PC-3 (cell line): ENCODE measurements at regions not wholly inside any gene's neighbourhood (a gene's known extent, or its start where the extent isn't known, plus 50 kb on each side); places are given as distances from the start of the nearest gene placed in this dataset.
A peak's percentile ranks its signal among the peaks of the same experiment; 100 is the strongest.
"Not testable (repeated sequence)": the region's sequence is repeated elsewhere in the genome, so short reads cannot be mapped to it uniquely, and the experiment has no call there.

ENCODE experiments used
- ATAC-seq: fragments of 200-7000 bp; cut with Tn5 transposase; 2 replicates; pipeline ENCODE4 v1.9.1; 2020; ENCODE audit warnings: mild to moderate bottlenecking, moderate library complexity
- BruUV-seq: library from RNA; stranded (reverse); fragments of 400-500 nt; replicated peaks from 2 replicates; lab custom pipeline; 2021; lab: Mats Ljungman, UMichigan
- CTCF ChIA-PET: fragments of 300-600 bp; sonication (Branson Sonifier 250); formaldehyde crosslinking; loops from one replicate; lab custom pipeline; 2022; ENCODE audit warnings: antibody characterized with exemption; lab: Charles Lee
- POLR2A ChIA-PET: fragments of 300-600 bp; sonication (Branson Sonifier 250); formaldehyde crosslinking; loops from one replicate; lab custom pipeline; 2022; ENCODE audit warnings: antibody characterized with exemption; ENCODE audit not compliant: unreplicated experiment; lab: Charles Lee
- DNase-seq: peaks from one replicate; pipeline ENCODE4 v3.0.0-alpha.2; 2015
- H2AFZ ChIP-seq: fragments of 300-600 bp; sonication (generic); 2 replicates; pipeline ENCODE4 v1.6.0; 2016; ENCODE audit warnings: antibody characterized with exemption, low read length
- H3F3A ChIP-seq: fragments of 300-600 bp; sonication (generic); one replicate; pipeline ENCODE4 v1.6.0; 2017; ENCODE audit warnings: antibody characterized with exemption, low read length, control low read depth, mild to moderate bottlenecking; ENCODE audit not compliant: unreplicated experiment
- H3K27ac ChIP-seq: fragments of 300-600 bp; sonication (generic); 2 replicates; pipeline ENCODE4 v1.5.1; 2016; ENCODE audit warnings: mild to moderate bottlenecking, low read length
- H3K27me3 ChIP-seq: fragments of 300-600 bp; sonication (generic); 2 replicates; pipeline ENCODE4 v1.6.1; 2016; ENCODE audit warnings: low read length, mixed read lengths
- H3K36me3 ChIP-seq: fragments of 300-600 bp; sonication (generic); 2 replicates; pipeline ENCODE4 v1.6.1; 2016; ENCODE audit warnings: low read depth, mixed run types, low read length, mixed read lengths
- H3K4me1 ChIP-seq: fragments of 300-600 bp; sonication (generic); 2 replicates; pipeline ENCODE4 v1.5.1; 2016; ENCODE audit warnings: low read length; ENCODE audit not compliant: insufficient read depth
- H3K4me2 ChIP-seq: fragments of 300-600 bp; sonication (generic); 2 replicates; pipeline ENCODE4 v1.6.0; 2016; ENCODE audit warnings: low read length
- H3K4me3 ChIP-seq: fragments of 300-600 bp; sonication (generic); 2 replicates; pipeline ENCODE4 v1.5.1; 2016; ENCODE audit warnings: mild to moderate bottlenecking, low read length, mixed read lengths
- H3K79me2 ChIP-seq: fragments of 300-600 bp; sonication (generic); 2 replicates; pipeline ENCODE4 v1.6.1; 2017; ENCODE audit warnings: low read length, mixed read lengths
- H3K9ac ChIP-seq: fragments of 300-600 bp; sonication (generic); 2 replicates; pipeline ENCODE4 v1.6.0; 2016; ENCODE audit warnings: mild to moderate bottlenecking, low read length
- H3K9me2 ChIP-seq: fragments of 300-600 bp; sonication (generic); replicated peaks from 2 replicates; pipeline ENCODE4 v1.6.1; 2016; ENCODE audit warnings: mixed run types, low read length, mixed read lengths
- H3K9me3 ChIP-seq: fragments of 300-600 bp; sonication (generic); 2 replicates; pipeline ENCODE4 v1.6.1; 2016; ENCODE audit warnings: low read length, mixed read lengths
- H4K20me1 ChIP-seq: fragments of 300-600 bp; sonication (generic); 2 replicates; pipeline ENCODE4 v1.6.1; 2016; ENCODE audit warnings: low read length, mixed read lengths
- CTCF ChIP-seq: fragments of 300-600 bp; sonication (generic); conservative IDR thresholded peaks from 2 replicates; pipeline ENCODE4 v1.5.1; 2017; ENCODE audit warnings: antibody characterized with exemption, low read depth, mild to moderate bottlenecking, low read length
- EZH2 ChIP-seq: fragments of 300-600 bp; sonication (generic); IDR thresholded peaks from one replicate; pipeline ENCODE4 v1.6.1; 2017; ENCODE audit warnings: antibody characterized with exemption, mild to moderate bottlenecking, low read length; ENCODE audit not compliant: unreplicated experiment
- EZH2phosphoT487 ChIP-seq: fragments of 300-600 bp; sonication (generic); IDR thresholded peaks from 2 replicates; pipeline ENCODE4 v1.6.1; 2018; ENCODE audit warnings: mild to moderate bottlenecking, antibody characterized with exemption, low read length, borderline replicate concordance
- intact Hi-C: fragments of 100-400 bp; cut with micrococcal nuclease; formaldehyde crosslinking; loops from 2 replicates; pipeline ENCODE4 v1.9.0; 2023

GRCh38 chr5:123700624-123701287, 188.8 kb downstream of the CSNK1G3 start:
- ATAC-seq, result peak; percentile 96
- Histone ChIP-seq H4K20me1 (no peaks in the 10 kb centered on the region), H3K4me1 (peaks cover 19% of the 10 kb centered on the region), H3K9ac (no peak overlapping the region), H3K36me3 (no peaks in the 10 kb centered on the region), H3K27me3 (no peaks in the 10 kb centered on the region), H3F3A (no peaks in the 10 kb centered on the region), H3K4me3 (no peak overlapping the region), H3K9me3 (no peaks in the 10 kb centered on the region), H3K9me2 (no peaks in the 10 kb centered on the region), H2AFZ (0 out of 2 replicates have a peak overlapping the region, but pooled peaks have one; percentile 3), H3K27ac (peak overlapping the region; percentile 73), H3K4me2 (peak overlapping the region; percentile 28), H3K79me2 (no peaks in the 10 kb centered on the region)
- DNase-seq, result peak; percentile 84
- CTCF ChIA-PET, result no interaction called here
- intact Hi-C loops, result loop anchor here (1.0 to 10.0 kb wide), 2 partner anchors 114 to 251 kb away; no protein-coding TSS in a partner anchor
- POLR2A ChIA-PET, result no interaction called here
- BruUV-seq, result no TSS peak
- TF ChIP-seq EZH2 (no peak), EZH2phosphoT487 (no peak), CTCF (no peak)

GRCh38 chr5:123699571-123699970, 187.6 kb downstream of the CSNK1G3 start:
- no peaks in the 10 kb centered on the region for H3K9me2 ChIP-seq
- no peaks in the 10 kb centered on the region for H3K79me2 ChIP-seq

DNA sequence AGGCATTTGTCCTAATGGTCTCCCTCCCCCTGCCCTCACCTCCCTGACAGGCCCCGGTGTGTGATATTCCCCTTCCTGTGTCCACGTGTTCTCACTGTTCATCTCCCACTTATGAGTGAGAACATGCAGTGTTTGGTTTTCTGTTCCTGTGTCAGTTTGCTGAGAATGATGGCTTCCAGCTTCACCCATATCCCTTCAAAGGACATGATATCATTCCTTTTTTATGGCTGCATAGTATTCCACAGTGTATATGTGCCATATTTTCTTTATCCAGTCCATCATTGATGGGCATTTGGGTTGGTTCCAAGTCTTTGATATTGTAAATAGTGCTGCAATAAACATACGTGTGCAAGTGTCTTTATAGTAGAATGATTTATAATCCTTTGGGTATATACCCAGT, 187.0 kb downstream of the CSNK1G3 start:
- H3K4me3 ChIP-seq, H3K9ac ChIP-seq, H4K20me1 ChIP-seq, H3K27ac ChIP-seq, H3K9me2 ChIP-seq, DNase-seq, H2AFZ ChIP-seq, H3K79me2 ChIP-seq, BruUV-seq, CTCF ChIA-PET, H3K9me3 ChIP-seq, H3K27me3 ChIP-seq, intact Hi-C loops, H3K36me3 ChIP-seq, ATAC-seq, POLR2A ChIA-PET, H3F3A ChIP-seq, H3K4me2 ChIP-seq: not testable (repeated sequence)
- H3K4me1 ChIP-seq, result peaks cover 19% of the 10 kb centered on the region

More at GRCh38 chr5:123699571-123699970, 187.6 kb downstream of the CSNK1G3 start:
- ATAC-seq (no peak), DNase-seq (no peak)
- POLR2A ChIA-PET, result no interaction called here
- H3K9ac ChIP-seq, result no peak overlapping the region
- no TSS peak for BruUV-seq
- TF ChIP-seq EZH2phosphoT487 (no peak), CTCF (no peak), EZH2 (no peak)
- CTCF ChIA-PET, result no interaction called here
- H3K9me3 ChIP-seq, result no peaks in the 10 kb centered on the region
- H3K36me3 ChIP-seq, result no peaks in the 10 kb centered on the region
- peaks cover 19% of the 10 kb centered on the region for H3K4me1 ChIP-seq
- H4K20me1 ChIP-seq, result no peaks in the 10 kb centered on the region
- no peak overlapping the region for H3K4me2 ChIP-seq
- intact Hi-C loops, result no loop called here
- no peaks in the 10 kb centered on the region for H3K27me3 ChIP-seq
- H3K4me3 ChIP-seq, result no peak overlapping the region
- no peak overlapping the region for H2AFZ ChIP-seq
- no peaks in the 10 kb centered on the region for H3F3A ChIP-seq
- peak overlapping the region; percentile 73; the same call in 1 of the 2 replicates for H3K27ac ChIP-seq
